ENCODE measurements at regions not wholly inside any gene's neighbourhood (a gene's known extent, or its start where the extent isn't known, plus 50 kb on each side); places are given as distances from the start of the nearest gene placed in this dataset.

DNA sequence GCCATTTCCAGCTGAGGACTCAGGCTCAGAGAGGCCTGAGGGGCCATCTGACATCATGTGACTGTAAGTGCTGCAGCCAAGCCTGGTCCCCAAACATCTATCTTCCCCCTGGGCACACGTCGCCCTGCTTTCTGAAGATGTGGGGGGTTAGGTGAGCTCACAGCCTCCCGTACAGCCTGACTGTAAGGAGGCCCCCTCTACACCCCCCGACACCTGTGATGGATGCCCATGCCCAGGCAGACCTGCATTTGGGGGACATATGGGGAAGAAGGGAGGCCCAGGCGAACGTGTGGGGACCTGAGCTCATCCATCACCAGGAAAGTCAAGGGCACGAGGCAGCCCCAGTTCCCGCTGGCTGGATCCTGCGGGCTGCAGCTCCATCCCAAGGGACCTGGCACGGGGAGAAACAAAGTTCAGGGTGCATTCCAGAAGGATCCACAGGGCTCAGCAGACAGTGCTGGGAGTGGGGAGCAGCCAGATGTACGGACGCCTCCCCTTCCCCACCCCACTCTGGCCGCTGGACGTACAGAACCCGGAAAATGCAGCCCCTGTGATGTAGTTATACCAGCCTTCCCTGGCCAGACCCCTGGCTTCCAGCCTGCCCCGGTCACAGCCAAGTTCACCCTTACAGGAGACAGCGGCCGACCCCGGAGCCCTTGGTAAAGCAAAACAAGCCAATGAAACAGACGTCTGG, 1431.4 kb downstream of the BRD1 start:
- ATAC-seq (no peak), DNase-seq (ENCODE audit: missing footprints) (no peak)
- intact Hi-C loops (cut with DNase I), result no loop called here

DNA sequence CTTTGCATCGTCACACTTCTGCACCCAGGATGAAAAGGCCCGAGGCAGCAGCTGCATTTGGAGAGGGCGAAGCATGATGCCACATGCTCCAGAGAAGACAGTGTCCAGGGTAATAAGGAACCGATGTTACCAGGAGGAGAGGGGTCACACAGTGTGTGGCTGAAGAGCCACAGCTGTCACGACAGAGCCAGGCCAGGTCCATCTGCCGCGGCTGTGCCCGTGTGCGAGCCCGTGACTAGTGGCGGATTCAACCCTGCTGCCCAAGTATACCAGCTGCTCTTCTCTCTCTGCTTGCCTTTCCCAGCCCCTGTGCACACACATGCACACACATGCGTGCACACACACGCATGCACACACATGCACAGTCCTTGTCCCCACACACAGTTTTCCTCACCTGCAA, 1432.5 kb downstream of the BRD1 start:
- no peak for ATAC-seq
- intact Hi-C loops (cut with DNase I), result no loop called here
- no peak for DNase-seq (ENCODE audit: missing footprints)

DNA sequence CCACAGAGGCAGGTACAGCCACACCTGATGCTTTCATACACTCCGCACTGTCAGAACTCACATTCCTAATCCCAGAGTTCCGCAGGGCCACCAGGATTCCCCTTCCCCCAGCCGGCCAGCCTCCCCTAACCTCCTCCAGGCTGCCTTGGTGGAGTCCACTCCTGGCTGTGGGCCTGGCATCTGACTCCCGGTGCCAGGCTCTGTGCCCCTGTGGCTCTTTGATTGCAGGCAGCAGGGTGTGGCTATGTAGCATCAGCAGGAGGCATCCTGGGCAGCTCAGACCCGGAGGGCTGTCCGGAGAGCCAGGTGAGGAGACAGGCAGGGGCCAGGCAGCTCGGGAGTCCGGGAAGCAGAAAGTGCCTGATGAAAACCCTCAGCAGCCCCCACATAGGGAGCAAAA, 1432.9 kb downstream of the BRD1 start:
- intact Hi-C loops (cut with DNase I), result no loop called here
- DNase-seq (ENCODE audit: missing footprints) (no peak), ATAC-seq (no peak)

DNA sequence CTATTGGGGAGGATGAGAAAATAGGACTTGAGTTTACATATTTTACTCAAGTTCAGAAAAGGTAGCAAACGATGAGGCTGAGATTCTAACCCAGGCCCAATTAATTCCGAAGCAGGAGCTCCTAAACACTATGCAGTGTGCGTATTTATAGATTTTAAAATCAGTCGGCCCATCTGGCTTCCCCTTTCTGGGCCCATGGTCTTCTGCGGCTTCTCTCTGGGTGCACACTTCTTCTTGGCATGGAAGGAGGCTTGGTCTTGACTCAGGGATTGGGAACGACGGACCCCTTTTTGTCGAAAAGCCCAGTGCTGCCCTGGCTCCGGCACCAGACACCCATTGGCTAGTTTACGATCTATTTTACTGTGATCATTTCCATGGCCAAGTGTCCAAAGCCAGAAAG, 1433.8 kb downstream of the BRD1 start:
- DNase-seq (ENCODE audit: missing footprints) (no peak), ATAC-seq (no peak)
- intact Hi-C loops (cut with DNase I), result no loop called here

DNA sequence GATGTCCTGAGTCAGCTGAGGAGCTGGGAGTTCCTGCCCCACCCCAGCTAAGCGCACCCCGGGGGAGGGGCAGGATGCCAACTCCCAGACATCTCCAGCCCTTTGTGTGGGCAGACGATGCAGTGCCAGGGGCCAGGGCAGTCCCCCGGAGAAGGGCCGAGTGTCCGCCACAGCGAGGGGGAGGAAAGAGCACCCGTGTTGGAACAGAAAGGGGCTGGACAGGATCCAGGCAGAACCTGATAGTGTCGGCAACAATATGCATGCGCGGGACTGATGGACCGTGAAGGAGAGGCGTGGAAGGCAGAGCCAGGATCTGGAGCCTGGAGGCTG, 1434.7 kb downstream of the BRD1 start:
- no peak for ATAC-seq
- DNase-seq (ENCODE audit: missing footprints), result no peak
- intact Hi-C loops (cut with DNase I), result no loop called here

DNA sequence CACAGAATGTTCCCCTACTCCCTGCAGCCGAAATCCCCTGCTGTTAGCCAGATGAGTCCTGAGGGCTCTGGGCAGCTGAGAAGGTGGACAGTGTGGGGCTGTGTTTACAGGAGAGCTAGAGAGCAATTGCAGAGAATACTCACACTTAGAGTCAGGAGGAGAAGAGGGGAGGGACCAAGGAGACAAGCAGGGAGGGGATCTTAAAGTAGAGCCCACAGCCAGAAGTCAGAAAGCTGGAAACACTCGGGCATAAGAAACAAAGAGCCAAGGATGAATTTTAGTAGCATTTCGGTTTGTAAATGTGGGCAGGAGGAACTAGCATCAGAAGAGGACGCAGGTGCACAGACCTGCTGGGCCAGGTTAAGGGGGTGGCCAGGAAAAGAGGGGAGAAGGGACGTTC, 1435.9 kb downstream of the BRD1 start:
- no peak for DNase-seq (ENCODE audit: missing footprints)
- intact Hi-C loops (cut with DNase I), result no loop called here
- ATAC-seq, result no peak

DNA sequence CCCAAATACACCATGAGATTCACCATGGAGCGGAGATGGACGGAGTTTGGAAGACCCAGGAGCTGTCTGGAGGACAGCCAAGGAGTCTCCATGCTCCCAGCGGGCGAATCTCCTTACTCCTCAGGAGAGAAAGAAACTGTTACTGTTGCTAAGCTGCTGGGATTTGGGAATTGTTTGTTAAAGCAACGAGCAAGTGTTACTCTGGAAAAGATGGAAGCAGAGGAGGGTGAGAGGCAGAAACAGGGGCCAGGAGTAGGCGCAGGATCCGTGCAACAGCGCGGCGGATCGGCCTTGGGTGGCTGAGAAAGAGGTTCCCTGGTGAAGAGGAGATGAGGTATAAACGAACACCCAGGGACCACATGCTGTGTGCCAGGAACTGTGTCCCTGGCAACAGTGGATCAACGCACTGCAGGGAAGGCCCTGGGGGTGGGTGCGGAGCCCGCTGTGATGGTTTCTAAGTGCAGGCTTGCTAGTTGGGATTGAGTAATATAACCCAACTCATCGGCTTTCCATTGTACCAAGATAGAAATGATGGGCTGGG, 1436.4 kb downstream of the BRD1 start:
- intact Hi-C loops (cut with DNase I), result no loop called here
- ATAC-seq (no peak), DNase-seq (ENCODE audit: missing footprints) (no peak)

DNA sequence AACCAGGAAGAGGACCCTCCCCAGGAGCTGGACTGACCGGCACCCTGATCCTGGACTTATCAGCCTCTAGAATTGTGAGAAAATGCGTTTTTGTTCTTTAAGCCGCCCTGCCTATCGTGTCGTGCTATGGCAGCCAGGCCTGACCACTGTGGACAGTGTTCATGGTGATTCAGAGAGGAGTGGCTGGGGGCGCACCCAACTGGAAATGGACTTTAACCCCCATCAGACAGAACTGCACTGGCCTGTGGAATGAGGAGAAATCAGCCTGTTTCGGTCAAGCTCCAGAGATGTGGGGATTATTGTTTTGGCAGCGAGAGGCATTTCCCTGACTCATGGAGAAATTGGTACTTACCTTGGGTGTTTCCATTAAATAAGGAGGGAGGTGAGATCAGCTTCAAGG, 1437.8 kb downstream of the BRD1 start:
- ATAC-seq (no peak), DNase-seq (ENCODE audit: missing footprints) (no peak)
- intact Hi-C loops (cut with DNase I), result no loop called here

DNA sequence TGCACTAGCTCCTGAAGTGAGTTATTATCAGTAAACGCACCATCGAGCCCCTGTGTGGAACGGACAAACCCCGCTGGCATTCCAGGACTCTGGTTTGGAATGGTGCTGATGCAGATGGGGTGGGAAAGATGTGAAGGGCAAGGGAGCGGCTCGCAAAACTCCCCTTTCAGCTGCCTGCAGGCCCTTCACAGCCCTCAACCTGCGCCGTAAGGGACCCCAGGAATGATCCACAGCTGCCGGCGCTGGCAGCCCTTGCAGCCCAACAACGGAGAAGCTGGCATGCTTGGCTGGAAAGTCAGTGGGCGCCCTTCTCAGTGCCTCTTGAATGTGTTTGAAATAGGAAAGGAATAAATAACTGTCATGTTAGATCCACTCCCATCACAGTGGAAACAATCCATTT, 1445.5 kb downstream of the BRD1 start:
- intact Hi-C loops (cut with DNase I), result no loop called here
- ATAC-seq (no peak), DNase-seq (ENCODE audit: missing footprints) (no peak)

DNA sequence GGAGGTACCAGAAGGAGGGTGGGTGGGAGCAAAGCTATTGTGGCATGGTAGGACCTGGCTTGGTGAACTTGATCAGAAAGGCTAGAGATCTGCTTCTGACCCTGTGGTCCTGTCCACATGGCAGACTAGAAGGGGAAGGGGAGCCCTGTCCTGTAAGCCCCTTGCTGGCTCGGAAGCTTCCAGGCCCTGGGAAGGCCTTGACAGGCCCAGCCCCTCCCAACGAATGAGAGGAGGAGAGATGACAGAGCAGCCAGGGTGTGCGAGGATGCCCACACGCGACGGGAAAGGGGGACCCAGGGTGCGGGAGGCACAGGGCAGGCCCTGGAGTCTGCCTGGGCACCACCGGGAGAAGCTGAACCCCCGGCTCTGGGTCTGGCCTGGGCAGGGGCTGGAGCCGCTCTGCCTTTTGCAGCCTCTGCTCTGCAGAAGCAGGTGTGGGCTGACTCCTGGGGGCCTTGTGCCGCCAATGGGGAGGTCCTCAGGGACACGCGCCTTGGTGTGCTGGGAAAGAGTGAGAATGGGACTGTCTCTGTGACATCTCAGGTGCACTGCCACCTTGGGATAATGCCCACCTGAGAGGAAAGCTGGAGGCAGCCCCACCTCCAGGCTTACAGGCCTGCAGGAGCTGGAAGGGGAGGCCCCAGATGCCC, 1447.5 kb downstream of the BRD1 start:
- DNase-seq (ENCODE audit: missing footprints) (no peak), ATAC-seq (no peak)
- intact Hi-C loops (cut with DNase I), result no loop called here

DNA sequence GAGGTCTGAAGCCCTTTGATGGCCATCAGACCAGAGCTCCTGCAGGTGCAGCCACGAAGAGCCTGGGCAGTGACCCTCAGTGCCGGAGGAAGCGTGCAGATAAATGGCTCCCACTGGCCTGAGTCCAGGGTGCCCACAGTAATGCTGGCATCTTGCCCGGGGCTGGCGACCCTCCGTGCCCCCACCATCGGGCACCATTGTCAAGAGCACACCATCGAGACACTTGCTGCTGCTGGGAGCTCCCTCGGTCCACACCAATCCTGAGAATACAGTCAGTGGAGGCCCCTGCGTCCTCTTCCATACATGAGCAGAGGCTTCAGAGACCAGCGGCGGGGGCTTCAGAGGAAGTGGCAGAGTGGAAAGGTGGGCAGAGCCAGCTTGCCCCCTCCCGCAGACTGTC, 1448.3 kb downstream of the BRD1 start:
- ATAC-seq (no peak), DNase-seq (ENCODE audit: missing footprints) (no peak)
- intact Hi-C loops (cut with DNase I), result no loop called here

DNA sequence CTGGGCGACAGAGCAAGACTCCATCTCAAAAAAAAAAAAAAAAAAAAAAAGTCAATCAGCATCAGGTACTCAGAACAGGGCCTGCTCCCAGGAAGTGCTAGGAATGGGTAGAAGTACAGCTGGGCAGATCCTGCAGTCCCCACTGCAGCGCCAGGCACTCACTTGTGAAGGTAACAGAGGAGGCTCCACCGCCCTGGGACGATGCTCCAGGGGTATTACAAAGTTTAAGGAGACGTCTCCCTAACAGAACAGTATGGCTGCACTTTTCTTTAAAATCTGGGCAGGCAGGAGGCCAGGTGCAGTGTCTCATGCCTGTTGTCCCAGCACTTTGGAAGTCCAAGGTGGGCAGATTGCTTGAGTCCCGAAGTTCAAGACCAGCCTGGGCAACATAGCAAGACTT, 1449.0 kb downstream of the BRD1 start:
- DNase-seq (ENCODE audit: missing footprints) (no peak), ATAC-seq (no peak)
- intact Hi-C loops (cut with DNase I), result no loop called here

DNA sequence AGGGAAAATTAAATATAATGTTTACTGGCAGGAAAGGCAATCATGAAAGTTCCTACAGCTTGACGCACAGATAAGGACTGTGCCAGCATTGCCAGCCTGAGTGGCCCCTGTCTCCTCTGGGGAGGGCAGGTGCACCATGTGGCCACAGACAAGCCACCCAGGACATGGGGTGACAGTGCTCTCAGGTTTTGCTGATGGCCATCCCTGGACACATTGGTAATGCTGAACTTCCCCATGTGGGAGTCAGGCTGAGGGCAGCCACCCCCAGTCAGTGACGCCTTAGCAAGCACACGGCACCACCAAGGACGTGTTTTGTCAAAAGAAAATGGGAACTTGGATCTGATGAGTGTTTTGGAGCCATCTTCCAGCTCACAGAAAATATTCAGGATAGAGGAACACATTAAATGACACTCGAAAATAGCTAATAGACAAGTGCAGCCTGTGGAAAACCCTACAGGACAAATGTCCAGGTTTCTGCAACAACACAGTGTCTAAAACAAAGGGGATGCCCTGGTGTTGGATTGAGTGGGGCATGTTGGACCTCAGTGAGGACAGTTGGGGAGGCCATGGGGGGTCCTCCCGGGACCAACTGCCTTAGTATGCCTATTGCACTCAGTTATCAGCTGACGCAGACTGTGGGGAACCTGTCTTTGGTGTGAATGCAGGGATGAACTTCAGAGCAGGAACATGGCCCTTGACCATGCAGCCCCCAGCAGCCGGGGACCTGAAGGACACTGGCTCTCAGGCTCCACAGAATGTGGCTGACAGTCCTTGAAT, 1450.5 kb downstream of the BRD1 start:
- ATAC-seq (no peak), DNase-seq (ENCODE audit: missing footprints) (no peak)
- intact Hi-C loops (cut with DNase I), result no loop called here

DNA sequence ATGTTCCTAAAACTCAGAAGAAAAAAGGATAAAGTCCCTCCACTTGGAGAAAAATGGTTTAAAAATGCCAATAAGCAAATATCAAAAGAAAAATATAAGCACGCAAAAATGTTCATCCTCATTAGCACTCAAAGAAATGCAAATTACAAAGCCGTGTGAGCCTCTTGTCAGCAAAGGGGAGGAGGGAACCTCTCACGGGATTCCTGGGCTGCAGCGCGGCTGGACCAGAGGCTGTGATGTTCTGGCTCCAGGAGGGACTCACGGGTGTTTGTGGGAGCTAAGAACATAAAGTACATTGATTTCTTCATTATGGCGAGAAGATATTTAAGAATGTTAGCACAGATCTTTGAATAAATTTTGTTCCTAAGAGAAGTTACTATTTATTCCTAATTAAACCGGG, 1451.2 kb downstream of the BRD1 start:
- intact Hi-C loops (cut with DNase I), result no loop called here
- ATAC-seq (no peak), DNase-seq (ENCODE audit: missing footprints) (no peak)

DNA sequence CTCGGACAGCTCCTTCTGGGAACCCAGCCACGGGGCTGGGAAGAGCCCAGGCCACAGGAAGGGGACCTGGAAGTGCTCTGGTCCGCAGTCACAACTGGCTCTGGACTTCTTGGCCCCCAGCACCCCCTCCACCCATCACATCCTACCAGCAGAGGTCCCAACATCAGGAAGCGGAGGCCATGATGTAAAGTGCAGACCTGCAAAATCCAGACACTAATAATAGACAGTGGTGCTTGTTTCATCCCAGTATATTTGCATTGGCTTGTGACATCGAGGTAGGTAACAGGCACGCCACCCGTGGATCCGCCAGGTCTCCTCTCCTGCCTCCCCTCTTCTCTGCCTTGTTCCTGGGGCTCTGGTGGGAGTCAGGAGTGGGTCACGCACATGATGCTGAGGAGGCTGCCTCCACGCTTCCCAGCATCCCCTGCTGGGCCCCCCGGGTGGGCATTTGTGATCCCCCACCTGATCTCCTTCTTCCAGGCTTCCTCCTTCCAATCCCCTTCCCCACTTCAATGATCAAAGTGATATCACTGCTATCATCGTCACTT, 1454.0 kb downstream of the BRD1 start:
- no peak for ATAC-seq
- intact Hi-C loops (cut with DNase I), result no loop called here
- DNase-seq (ENCODE audit: missing footprints), result no peak

DNA sequence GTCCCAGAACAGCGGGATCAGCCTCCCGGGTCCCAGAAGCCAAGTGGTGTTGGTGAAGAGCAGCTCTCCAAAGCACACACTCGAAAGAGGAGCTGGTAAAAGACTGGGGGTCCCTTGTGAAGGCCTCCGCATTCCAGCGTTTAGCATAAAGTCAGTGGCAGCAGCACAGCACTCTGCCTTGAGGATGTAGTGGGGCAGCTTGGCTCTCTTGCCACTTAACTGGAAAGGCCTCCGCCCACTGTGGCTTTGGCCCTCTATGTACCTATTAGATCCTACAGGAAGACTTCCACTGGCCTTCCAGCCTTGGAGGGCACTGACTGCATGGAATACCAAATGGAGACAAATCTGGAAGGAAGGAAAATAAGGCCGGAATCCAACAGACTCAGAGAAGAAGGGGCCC, 1455.3 kb downstream of the BRD1 start:
- intact Hi-C loops (cut with DNase I), result no loop called here
- DNase-seq (ENCODE audit: missing footprints), result no peak
- no peak for ATAC-seq

DNA sequence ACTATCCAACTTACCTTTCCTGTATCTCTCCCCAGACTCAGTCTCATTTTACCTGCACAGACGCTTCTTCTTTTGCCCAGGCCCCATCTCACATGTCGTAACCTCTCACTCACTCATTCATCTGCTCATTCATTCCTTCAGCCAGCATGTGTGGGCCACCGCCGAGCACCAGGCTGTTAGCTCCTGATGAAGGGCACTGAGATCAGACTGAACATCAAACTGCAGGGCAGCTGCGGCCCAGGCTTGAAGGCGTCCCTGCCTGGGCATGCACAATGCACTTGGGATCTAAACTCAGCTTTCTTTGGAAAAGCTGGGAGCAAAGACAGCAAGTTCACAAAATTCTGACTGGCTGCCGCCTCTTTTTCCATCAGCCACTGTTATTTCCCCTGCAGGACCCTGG, 1456.3 kb downstream of the BRD1 start:
- DNase-seq (ENCODE audit: missing footprints), result no peak
- no peak for ATAC-seq
- intact Hi-C loops (cut with DNase I), result no loop called here

DNA sequence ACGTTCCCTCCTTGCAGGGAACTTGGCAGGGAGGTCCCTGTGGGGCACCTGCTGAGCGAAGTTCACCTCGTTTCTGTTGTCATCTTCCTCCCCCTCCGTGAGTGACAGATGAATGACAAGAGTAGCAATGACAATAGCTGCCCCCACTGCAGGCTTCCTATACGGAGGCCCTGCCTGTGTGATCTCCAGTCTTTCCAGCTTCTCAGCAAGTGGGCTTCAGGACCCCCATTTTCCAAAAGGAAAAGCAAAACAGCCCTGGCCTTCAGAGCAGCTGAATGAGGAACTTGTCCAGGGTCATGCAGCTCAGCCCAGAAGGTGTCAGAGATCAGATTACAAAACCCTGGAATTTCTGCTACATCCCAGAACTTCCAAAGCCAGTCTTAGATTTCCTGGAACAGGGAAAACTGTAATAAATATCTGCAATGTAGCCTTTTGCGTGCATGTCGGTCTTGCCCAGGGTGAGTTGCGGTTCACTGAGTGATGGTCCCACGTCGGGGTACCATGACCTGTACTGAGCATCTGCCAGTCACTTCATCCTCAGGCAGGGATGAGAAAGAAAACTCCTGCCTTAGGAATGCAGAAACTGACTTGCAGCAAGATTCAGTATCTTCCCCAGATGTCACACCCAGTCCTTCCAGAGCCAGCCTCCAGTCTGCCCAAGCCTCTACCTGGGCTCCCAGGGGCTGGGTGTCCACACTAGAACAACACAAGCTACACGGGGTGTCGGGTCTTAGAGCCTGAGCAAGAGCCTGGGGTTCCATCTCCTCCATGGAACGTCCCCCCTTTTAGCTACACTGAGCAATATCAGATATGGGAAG, 1457.0 kb downstream of the BRD1 start:
- ATAC-seq (no peak), DNase-seq (ENCODE audit: missing footprints) (no peak)
- intact Hi-C loops (cut with DNase I), result no loop called here

Data from Right ventricle myocardium inferior (tissue), 1 donor.